GM12878 (cell line): ENCODE measurements at regions not wholly inside any gene's neighbourhood (a gene's known extent, or its start where the extent isn't known, plus 50 kb on each side); places are given as distances from the start of the nearest gene placed in this dataset.

Source experiments
- ATAC-seq: fragments of 200-7000 bp; cut with Tn5 transposase; 3 replicates; pipeline ENCODE4 v1.9.1; 2020; ENCODE audit warnings: mild to moderate bottlenecking, moderate library complexity
- BruUV-seq: library from RNA; stranded (reverse); fragments of 400-500 nt; replicated peaks from 2 replicates; lab custom pipeline; 2021; lab: Mats Ljungman, UMichigan
- CTCF ChIA-PET: fragments of 300-600 bp; sonication (Branson Sonifier 250); formaldehyde crosslinking; extraction: SDS; loops from one replicate; lab custom pipeline; 2021; ENCODE audit warnings: inconsistent platforms; lab: Yijun Ruan, JAX
- POLR2A ChIA-PET: fragments of 350-600 bp; formaldehyde crosslinking; extraction: SDS; loops from one replicate; lab custom pipeline; 2021; ENCODE audit warnings: inconsistent platforms; lab: Charles Lee
- RAD21 ChIA-PET: fragments of 300-600 bp; sonication (Branson Sonifier 250); formaldehyde crosslinking; loops from one replicate; lab custom pipeline; 2023; ENCODE audit warnings: antibody characterized with exemption; ENCODE audit not compliant: unreplicated experiment; lab: Charles Lee
- SMC1A ChIA-PET: fragments of 300-600 bp; sonication (Branson Sonifier 250); formaldehyde crosslinking; loops from one replicate; lab custom pipeline; 2023; ENCODE audit not compliant: unreplicated experiment, uncharacterized antibody; lab: Charles Lee
- DNase-seq: peaks from one replicate; pipeline ENCODE4 v3.0.0-alpha.2; 2011; ENCODE audit warnings: low read depth, low spot score
- FAIRE-seq: peaks from 3 replicates; lab custom pipeline; 2011; peaks lifted over from hg19 to GRCh38; lab: Jason Lieb, UNC
- H2AFZ ChIP-seq: 2 replicates; pipeline ENCODE4 v1.6.0; 2011; ENCODE audit warnings: low read depth, low read length, control low read depth; ENCODE audit not compliant: control insufficient read depth
- H3K27ac ChIP-seq: 2 replicates; pipeline ENCODE4 v1.5.1; 2011; ENCODE audit warnings: control low read depth; ENCODE audit not compliant: control insufficient read depth, insufficient read depth
- H3K27me3 ChIP-seq, 2 experiments: replicated peaks in 1 of 2; 2 replicates each; pipeline versions ENCODE4 v1.6.0 to v1.6.1; 2011; ENCODE audit warnings: low read length in 1 of 2; ENCODE audit not compliant: control insufficient read depth in 2 of 2, insufficient read depth in 2 of 2
- H3K36me3 ChIP-seq, 2 experiments: 2 replicates each; pipeline ENCODE4 v1.5.1; 2011; ENCODE audit warnings: low read length in 1 of 2; ENCODE audit not compliant: control insufficient read depth in 2 of 2, insufficient read depth in 2 of 2
- H3K4me1 ChIP-seq: 2 replicates; pipeline ENCODE4 v1.6.1; 2011; ENCODE audit warnings: mild to moderate bottlenecking, low read length, moderate library complexity, mixed read lengths; ENCODE audit not compliant: control insufficient read depth, insufficient read depth
- H3K4me2 ChIP-seq: 2 replicates; pipeline ENCODE4 v1.6.0; 2011; ENCODE audit warnings: control low read depth; ENCODE audit not compliant: control insufficient read depth, insufficient read depth
- H3K4me3 ChIP-seq: fragments of 200-600 bp; sonication (generic); 2 replicates; pipeline ENCODE4 v1.5.1; 2016
- H3K79me2 ChIP-seq: 2 replicates; pipeline ENCODE4 v1.6.0; 2011; ENCODE audit warnings: low read length; ENCODE audit not compliant: control insufficient read depth, insufficient read depth
- H3K9ac ChIP-seq: 2 replicates; pipeline ENCODE4 v1.8.0; 2011; ENCODE audit warnings: low read length, control low read depth, mixed read lengths; ENCODE audit not compliant: control insufficient read depth, insufficient read depth
- H3K9me3 ChIP-seq: replicated peaks from 3 replicates; pipeline ENCODE4 v1.5.1; 2011; ENCODE audit warnings: mild to moderate bottlenecking, low read length; ENCODE audit not compliant: control insufficient read depth, insufficient read depth
- H4K20me1 ChIP-seq: 2 replicates; pipeline ENCODE4 v1.6.0; 2011; ENCODE audit not compliant: control insufficient read depth, insufficient read depth
- ASH2L ChIP-seq: fragments of 300-600, 200-600 bp; sonication (generic); IDR thresholded peaks from 2 replicates; pipeline ENCODE4 v1.6.1; 2017; ENCODE audit warnings: low read depth, mild to moderate bottlenecking, borderline replicate concordance
- BCLAF1 ChIP-seq: fragments of 450-650 bp; IDR thresholded peaks from 2 replicates; pipeline ENCODE4 v1.6.1; 2017; ENCODE audit warnings: antibody characterized with exemption, mild to moderate bottlenecking, moderate library complexity
- CHD1 ChIP-seq: IDR thresholded peaks from 2 replicates; pipeline ENCODE4 v1.6.1; 2012; ENCODE audit warnings: low read depth, low read length, improper control_type of control experiment
- CHD2 ChIP-seq: IDR thresholded peaks from 2 replicates; pipeline ENCODE4 v1.6.1; 2011; ENCODE audit warnings: low read depth, low read length, improper control_type of control experiment, borderline replicate concordance
- CTCF ChIP-seq, 3 experiments: IDR thresholded peaks in 2 of 3; conservative IDR thresholded peaks in 1 of 3; 2 replicates each; pipeline ENCODE4 v1.5.1; 2011; ENCODE audit warnings: low read depth in 3 of 3, low read length in 3 of 3, mild to moderate bottlenecking in 3 of 3, control low read depth in 2 of 3, moderate library complexity in 2 of 3, inconsistent platforms in 1 of 3, mixed read lengths in 1 of 3; ENCODE audit not compliant: control insufficient read depth in 2 of 3, insufficient read depth in 1 of 3; ENCODE audit errors: extremely low read depth in 1 of 3
- EED ChIP-seq: sonication (generic); IDR thresholded peaks from 2 replicates; pipeline ENCODE4 v1.6.1; 2016; ENCODE audit warnings: antibody characterized with exemption, low read depth
- EP300 ChIP-seq, 2 experiments: fragments of 150-350 bp in 1 of 2; IDR thresholded peaks; 2 replicates each; pipeline ENCODE4 v1.6.1; 2011 to 2012; ENCODE audit warnings: low read depth in 2 of 2, low read length in 2 of 2, borderline replicate concordance in 1 of 2, improper control_type of control experiment in 1 of 2, inconsistent platforms in 1 of 2; ENCODE audit not compliant: control insufficient read depth in 1 of 2
- JUNB ChIP-seq: IDR thresholded peaks from 2 replicates; pipeline ENCODE4 v1.6.1; 2016; ENCODE audit warnings: antibody characterized with exemption, mild to moderate bottlenecking
- KLF5 ChIP-seq: fragments of 450-650 bp; IDR thresholded peaks from 2 replicates; pipeline ENCODE4 v1.6.1; 2014; ENCODE audit warnings: mild to moderate bottlenecking; ENCODE audit not compliant: partially characterized antibody
- MEF2A ChIP-seq: IDR thresholded peaks from 2 replicates; pipeline ENCODE4 v1.6.1; 2011; ENCODE audit warnings: low read depth, mild to moderate bottlenecking, low read length, moderate library complexity; ENCODE audit not compliant: insufficient read depth
- MTA2 ChIP-seq: fragments of 450-650 bp; IDR thresholded peaks from 2 replicates; pipeline ENCODE4 v1.6.1; 2016; ENCODE audit warnings: low read depth, mild to moderate bottlenecking, moderate library complexity
- NR2C1 ChIP-seq: fragments of 450-650 bp; IDR thresholded peaks from 2 replicates; pipeline ENCODE4 v1.6.1; 2017; ENCODE audit warnings: antibody characterized with exemption, mild to moderate bottlenecking, moderate library complexity
- RAD51 ChIP-seq: fragments of 450-650 bp; IDR thresholded peaks from 2 replicates; pipeline ENCODE4 v1.6.1; 2016; ENCODE audit warnings: moderate library complexity, mild to moderate bottlenecking, inconsistent platforms
- RB1 ChIP-seq: fragments of 450-650 bp; formaldehyde crosslinking; IDR thresholded peaks from 2 replicates; pipeline ENCODE4 v1.6.1; 2017; ENCODE audit warnings: mild to moderate bottlenecking, borderline replicate concordance
- RELA ChIP-seq: fragments of 450-650 bp; IDR thresholded peaks from 2 replicates; pipeline ENCODE4 v1.8.0; 2014; ENCODE audit warnings: borderline replicate concordance; ENCODE audit not compliant: partially characterized antibody
- TBL1XR1 ChIP-seq: IDR thresholded peaks from 2 replicates; pipeline ENCODE4 v1.6.1; 2012; ENCODE audit warnings: low read depth, low read length, improper control_type of control experiment
- ZBTB33 ChIP-seq: fragments of 450-650 bp; IDR thresholded peaks from 2 replicates; pipeline ENCODE4 v1.6.1; 2017; ENCODE audit warnings: mild to moderate bottlenecking
- ZNF622 ChIP-seq: fragments of 450-650 bp; IDR thresholded peaks from 2 replicates; pipeline ENCODE4 v1.6.1; 2017; ENCODE audit warnings: mild to moderate bottlenecking, inconsistent platforms
- WGBS: methylation state at CpG from one replicate; pipeline ENCODE4 v1.1.6; 2016; ENCODE audit warnings: low lambda C conversion rate; ENCODE audit not compliant: insufficient replicate concordance, insufficient coverage; ENCODE audit errors: missing lambda C conversion rate; 5-methylcytosine and 5-hydroxymethylcytosine counted together
- in situ Hi-C: fragments of 300-500 bp; cut with MboI; formaldehyde crosslinking; loops from 9 replicates; pipeline ENCODE4 v1.14.3; 2018; ENCODE audit warnings: mixed read lengths
- intact Hi-C: fragments of 100-400 bp; cut with micrococcal nuclease; formaldehyde crosslinking; loops from one replicate; pipeline ENCODE4 v1.14.2; 2022; ENCODE audit not compliant: unreplicated experiment

GRCh38 chr20:60321601-60322000 lies 363.4 kb downstream of the CDH26 start:
- H3K27ac ChIP-seq, result no peak overlapping the region
- ChIA-PET CTCF (no interaction called here), SMC1A (no interaction called here), POLR2A (no interaction called here), RAD21 (no interaction called here)
- no TSS peak for BruUV-seq
- FAIRE-seq, result no peak
- H3K9ac ChIP-seq, result no peak overlapping the region
- H2AFZ ChIP-seq, result no peak overlapping the region
- TF ChIP-seq EP300 (IDR thresholded peaks at IDR 0.05; ENCODE audit: borderline replicate concordance in 1 of 2, control insufficient read depth in 1 of 2, low read depth in 2 of 2, low read length in 2 of 2), result no peak
- no peak for TF ChIP-seq ZBTB33
- TF ChIP-seq RB1, result no peak
- no peak for TF ChIP-seq RAD51
- TF ChIP-seq NR2C1, result no peak
- TF ChIP-seq TBL1XR1, result no peak
- TF ChIP-seq ASH2L, result no peak
- no peak for TF ChIP-seq CHD2
- TF ChIP-seq ZNF622, result no peak
- TF ChIP-seq EED, result no peak
- TF ChIP-seq MTA2, result no peak
- no peak for TF ChIP-seq CHD1
- no peak for TF ChIP-seq BCLAF1
- TF ChIP-seq JUNB, result no peak
- TF ChIP-seq RELA, result no peak
- TF ChIP-seq MEF2A, result no peak
- TF ChIP-seq CTCF (IDR thresholded peaks at IDR 0.05 in 2 of 3, conservative IDR thresholded peaks at IDR 0.05 in 1 of 3; ENCODE audit: control insufficient read depth in 2 of 3, extremely low read depth in 1 of 3, insufficient read depth in 1 of 3, low read depth in 3 of 3, low read length in 3 of 3), result no peak
- no peak for TF ChIP-seq KLF5
- in situ Hi-C loops (no loop called here), intact Hi-C loops (no loop called here)
- H3K27me3 ChIP-seq, result no peaks in the 10 kb centered on the region
- no peaks in the 10 kb centered on the region; the same call in 2 of the 3 replicates for H3K9me3 ChIP-seq
- H3K36me3 ChIP-seq, result no peaks in the 10 kb centered on the region
- H3K4me3 ChIP-seq, result no peak overlapping the region
- no peaks in the 10 kb centered on the region for H3K79me2 ChIP-seq
- 30% methylated on average over 3 of the region's 3 CpGs for WGBS
- H4K20me1 ChIP-seq, result no peaks in the 10 kb centered on the region
- no peak for ATAC-seq
- no peaks in the 10 kb centered on the region for H3K4me1 ChIP-seq
- DNase-seq, result no peak
- H3K4me2 ChIP-seq, result no peak overlapping the region
